Panc1 (cell line): ENCODE measurements at regions not wholly inside any gene's neighbourhood (a gene's known extent, or its start where the extent isn't known, plus 50 kb on each side); places are given as distances from the start of the nearest gene placed in this dataset.

Source experiments
- ATAC-seq: fragments of 200-7000 bp; cut with Tn5 transposase; 2 replicates; pipeline ENCODE4 v1.9.1; 2020; ENCODE audit warnings: mild to moderate bottlenecking, moderate library complexity
- BruUV-seq: library from RNA; stranded (reverse); fragments of 400-500 nt; replicated peaks from 2 replicates; lab custom pipeline; 2021; lab: Mats Ljungman, UMichigan
- CTCF ChIA-PET: fragments of 300-600 bp; sonication (Branson Sonifier 250); formaldehyde crosslinking; loops from one replicate; lab custom pipeline; 2022; ENCODE audit warnings: antibody characterized with exemption; lab: Charles Lee
- POLR2A ChIA-PET: fragments of 300-600 bp; sonication (Branson Sonifier 250); formaldehyde crosslinking; loops from one replicate; lab custom pipeline; 2022; ENCODE audit warnings: antibody characterized with exemption; lab: Charles Lee
- DNase-seq: peaks from one replicate; pipeline ENCODE4 v3.0.0-alpha.2; 2010; ENCODE audit warnings: low read depth, low spot score
- H3K27ac ChIP-seq: 2 replicates; pipeline ENCODE4 v1.5.1; 2011; ENCODE audit warnings: mild to moderate bottlenecking, low read length, inconsistent platforms
- H3K27me3 ChIP-seq: fragments of 200-500 bp; sonication (Bioruptor generic); 2 replicates; pipeline ENCODE4 v1.6.0; 2014; ENCODE audit warnings: low read length, inconsistent platforms; ENCODE audit not compliant: control insufficient read depth, insufficient read depth
- H3K36me3 ChIP-seq: fragments of 200-500 bp; sonication (Bioruptor generic); 2 replicates; pipeline ENCODE4 v1.5.1; 2014; ENCODE audit warnings: inconsistent platforms, mild to moderate bottlenecking, low read length, moderate library complexity; ENCODE audit not compliant: control insufficient read depth, insufficient read depth
- H3K4me1 ChIP-seq: 2 replicates; pipeline ENCODE4 v1.5.1; 2011; ENCODE audit warnings: inconsistent platforms, mild to moderate bottlenecking, low read length, moderate library complexity; ENCODE audit not compliant: control insufficient read depth, insufficient read depth
- H3K4me3 ChIP-seq, 2 experiments: 2 replicates each; pipeline ENCODE4 v1.5.1; 2011 to 2012; ENCODE audit warnings: low read depth in 2 of 2, low read length in 2 of 2, mild to moderate bottlenecking in 2 of 2, inconsistent platforms in 1 of 2, moderate library complexity in 1 of 2
- H3K9me3 ChIP-seq: fragments of 200-500 bp; sonication (Bioruptor generic); 2 replicates; pipeline ENCODE4 v1.5.1; 2014; ENCODE audit warnings: low read depth, mild to moderate bottlenecking, inconsistent platforms, low read length, moderate library complexity; ENCODE audit not compliant: control insufficient read depth, insufficient read depth
- POLR2AphosphoS5 ChIP-seq: IDR thresholded peaks from 2 replicates; pipeline ENCODE4 v1.6.1; 2012; ENCODE audit warnings: mild to moderate bottlenecking, low read depth, low read length, moderate library complexity
- SIN3A ChIP-seq: IDR thresholded peaks from 2 replicates; pipeline ENCODE4 v1.6.1; 2012; ENCODE audit warnings: low read depth, mild to moderate bottlenecking, low read length, moderate library complexity, borderline replicate concordance; ENCODE audit not compliant: insufficient read depth
- TCF7L2 ChIP-seq: IDR thresholded peaks from 2 replicates; pipeline ENCODE4 v1.6.1; 2011; ENCODE audit warnings: mild to moderate bottlenecking, low read depth, low read length, inconsistent platforms
- in situ Hi-C: cut with HindIII; loops from 2 replicates; pipeline ENCODE4 v1.10.0; 2016; ENCODE audit warnings: low sequenced_read_pairs, low pct_unique_long_range_greater_than_20kb
- intact Hi-C: fragments of 100-400 bp; cut with micrococcal nuclease; formaldehyde crosslinking; loops from one replicate; pipeline ENCODE4 v1.10.0; 2022; ENCODE audit not compliant: unreplicated experiment
- TF ChIP-seq, protein P1 (sequence below), 2 experiments: IDR thresholded peaks; 2 replicates each; pipeline ENCODE4 v1.6.1; 2011 to 2012; ENCODE audit warnings: low read depth in 2 of 2, control low read depth in 1 of 2, low read length in 1 of 2, mild to moderate bottlenecking in 1 of 2, moderate library complexity in 1 of 2; ENCODE audit not compliant: insufficient read depth in 1 of 2
- TF ChIP-seq, protein P2 (sequence below): fragments of 450-650 bp; IDR thresholded peaks from 2 replicates; pipeline ENCODE4 v1.5.1; 2017; ENCODE audit warnings: mild to moderate bottlenecking

DNA sequence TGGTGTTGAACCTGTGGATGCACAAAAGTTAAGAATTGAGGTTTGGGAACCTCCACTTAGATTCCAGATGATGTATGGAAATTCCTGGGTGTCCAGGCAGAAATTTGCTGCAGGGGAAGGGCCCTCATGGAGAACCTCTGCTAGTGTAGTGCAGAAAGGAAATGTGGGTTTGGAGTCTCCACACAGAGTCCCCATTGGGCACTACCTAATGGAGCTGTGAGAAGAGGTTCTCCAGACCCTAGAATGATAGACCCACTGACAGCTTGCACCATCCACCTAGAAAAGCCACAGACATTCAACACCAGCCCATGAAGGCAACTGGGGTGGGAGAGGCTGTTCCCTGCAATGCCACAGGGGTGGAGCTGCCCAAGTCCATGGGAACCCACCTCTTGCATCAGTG is 1032.8 kb upstream of the EPHA6 start:
- H3K27ac ChIP-seq: no peak overlapping the region
- DNase-seq (no peak), ATAC-seq (no peak)
- H3K4me1 ChIP-seq: no peaks in the 10 kb centered on the region
- CTCF ChIA-PET: no interaction called here
- POLR2A ChIA-PET: no interaction called here
- no peaks in the 10 kb centered on the region for H3K36me3 ChIP-seq
- intact Hi-C loops (no loop called here), in situ Hi-C loops (no loop called here)
- H3K4me3 ChIP-seq: no peak overlapping the region
- peaks cover under 1% of the 10 kb centered on the region; the same call in 1 of the 2 replicates for H3K9me3 ChIP-seq
- BruUV-seq: no TSS peak
- H3K27me3 ChIP-seq: no peaks in the 10 kb centered on the region
- no peak for TF ChIP-seq TCF7L2

GRCh38 chr3:95789111-95789510 is 1025.3 kb upstream of the EPHA6 start:
- Histone ChIP-seq H3K27me3 (no peaks in the 10 kb centered on the region), H3K4me3 (no peak overlapping the region), H3K27ac (no peak overlapping the region), H3K4me1 (no peaks in the 10 kb centered on the region), H3K9me3 (no peaks in the 10 kb centered on the region), H3K36me3 (no peaks in the 10 kb centered on the region)
- no peak for TF ChIP-seq TCF7L2
- ChIA-PET POLR2A (no interaction called here), CTCF (no interaction called here)
- DNase-seq: no peak
- no peak for ATAC-seq
- intact Hi-C loops: no loop called here
- no TSS peak for BruUV-seq
- in situ Hi-C loops: no loop called here

DNA sequence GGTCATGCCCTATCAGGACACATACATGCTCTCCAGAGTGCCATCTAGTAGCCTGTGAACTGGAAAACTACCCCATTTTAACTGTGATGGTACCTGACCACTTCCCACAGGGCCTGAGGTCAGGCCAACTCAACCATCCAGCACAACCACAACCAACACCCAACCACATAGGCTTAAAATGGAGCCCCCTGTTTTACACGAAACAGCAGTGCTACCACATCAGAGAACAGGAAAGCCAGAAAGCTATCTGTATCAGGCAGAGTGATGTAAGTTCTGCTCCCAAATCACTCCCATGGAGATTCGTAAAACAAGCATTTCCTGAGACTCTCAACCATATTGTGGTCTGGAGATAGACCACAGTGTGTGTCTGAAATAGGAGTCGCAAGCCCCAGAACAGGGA is 1017.3 kb upstream of the EPHA6 start:
- H3K9me3 ChIP-seq: no peaks in the 10 kb centered on the region
- in situ Hi-C loops: no loop called here
- H3K27ac ChIP-seq: no peak overlapping the region
- H3K27me3 ChIP-seq: no peaks in the 10 kb centered on the region
- no TSS peak for BruUV-seq
- H3K4me3 ChIP-seq: no peak overlapping the region
- H3K36me3 ChIP-seq: no peaks in the 10 kb centered on the region
- ATAC-seq (no peak), DNase-seq (no peak)
- TF ChIP-seq SIN3A: no peak
- no peak for TF ChIP-seq TCF7L2
- no peak for TF ChIP-seq POLR2AphosphoS5
- TF ChIP-seq, protein P1, sequence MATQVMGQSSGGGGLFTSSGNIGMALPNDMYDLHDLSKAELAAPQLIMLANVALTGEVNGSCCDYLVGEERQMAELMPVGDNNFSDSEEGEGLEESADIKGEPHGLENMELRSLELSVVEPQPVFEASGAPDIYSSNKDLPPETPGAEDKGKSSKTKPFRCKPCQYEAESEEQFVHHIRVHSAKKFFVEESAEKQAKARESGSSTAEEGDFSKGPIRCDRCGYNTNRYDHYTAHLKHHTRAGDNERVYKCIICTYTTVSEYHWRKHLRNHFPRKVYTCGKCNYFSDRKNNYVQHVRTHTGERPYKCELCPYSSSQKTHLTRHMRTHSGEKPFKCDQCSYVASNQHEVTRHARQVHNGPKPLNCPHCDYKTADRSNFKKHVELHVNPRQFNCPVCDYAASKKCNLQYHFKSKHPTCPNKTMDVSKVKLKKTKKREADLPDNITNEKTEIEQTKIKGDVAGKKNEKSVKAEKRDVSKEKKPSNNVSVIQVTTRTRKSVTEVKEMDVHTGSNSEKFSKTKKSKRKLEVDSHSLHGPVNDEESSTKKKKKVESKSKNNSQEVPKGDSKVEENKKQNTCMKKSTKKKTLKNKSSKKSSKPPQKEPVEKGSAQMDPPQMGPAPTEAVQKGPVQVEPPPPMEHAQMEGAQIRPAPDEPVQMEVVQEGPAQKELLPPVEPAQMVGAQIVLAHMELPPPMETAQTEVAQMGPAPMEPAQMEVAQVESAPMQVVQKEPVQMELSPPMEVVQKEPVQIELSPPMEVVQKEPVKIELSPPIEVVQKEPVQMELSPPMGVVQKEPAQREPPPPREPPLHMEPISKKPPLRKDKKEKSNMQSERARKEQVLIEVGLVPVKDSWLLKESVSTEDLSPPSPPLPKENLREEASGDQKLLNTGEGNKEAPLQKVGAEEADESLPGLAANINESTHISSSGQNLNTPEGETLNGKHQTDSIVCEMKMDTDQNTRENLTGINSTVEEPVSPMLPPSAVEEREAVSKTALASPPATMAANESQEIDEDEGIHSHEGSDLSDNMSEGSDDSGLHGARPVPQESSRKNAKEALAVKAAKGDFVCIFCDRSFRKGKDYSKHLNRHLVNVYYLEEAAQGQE (IDR thresholded peaks at IDR 0.05; ENCODE audit: insufficient read depth in 1 of 2, low read depth in 2 of 2, low read length in 1 of 2): no peak
- TF ChIP-seq, protein P2, sequence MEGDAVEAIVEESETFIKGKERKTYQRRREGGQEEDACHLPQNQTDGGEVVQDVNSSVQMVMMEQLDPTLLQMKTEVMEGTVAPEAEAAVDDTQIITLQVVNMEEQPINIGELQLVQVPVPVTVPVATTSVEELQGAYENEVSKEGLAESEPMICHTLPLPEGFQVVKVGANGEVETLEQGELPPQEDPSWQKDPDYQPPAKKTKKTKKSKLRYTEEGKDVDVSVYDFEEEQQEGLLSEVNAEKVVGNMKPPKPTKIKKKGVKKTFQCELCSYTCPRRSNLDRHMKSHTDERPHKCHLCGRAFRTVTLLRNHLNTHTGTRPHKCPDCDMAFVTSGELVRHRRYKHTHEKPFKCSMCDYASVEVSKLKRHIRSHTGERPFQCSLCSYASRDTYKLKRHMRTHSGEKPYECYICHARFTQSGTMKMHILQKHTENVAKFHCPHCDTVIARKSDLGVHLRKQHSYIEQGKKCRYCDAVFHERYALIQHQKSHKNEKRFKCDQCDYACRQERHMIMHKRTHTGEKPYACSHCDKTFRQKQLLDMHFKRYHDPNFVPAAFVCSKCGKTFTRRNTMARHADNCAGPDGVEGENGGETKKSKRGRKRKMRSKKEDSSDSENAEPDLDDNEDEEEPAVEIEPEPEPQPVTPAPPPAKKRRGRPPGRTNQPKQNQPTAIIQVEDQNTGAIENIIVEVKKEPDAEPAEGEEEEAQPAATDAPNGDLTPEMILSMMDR: no peak
- POLR2A ChIA-PET: interaction anchor here (0.7 kb wide), 1 partner anchor 10 kb away, joined by 3 read pairs; no protein-coding TSS in a partner anchor
- intact Hi-C loops: no loop called here
- H3K4me1 ChIP-seq: no peaks in the 10 kb centered on the region
- CTCF ChIA-PET: no interaction called here
